ENCODE measurements at regions not wholly inside any gene's neighbourhood (a gene's known extent, or its start where the extent isn't known, plus 50 kb on each side); places are given as distances from the start of the nearest gene placed in this dataset.

DNA sequence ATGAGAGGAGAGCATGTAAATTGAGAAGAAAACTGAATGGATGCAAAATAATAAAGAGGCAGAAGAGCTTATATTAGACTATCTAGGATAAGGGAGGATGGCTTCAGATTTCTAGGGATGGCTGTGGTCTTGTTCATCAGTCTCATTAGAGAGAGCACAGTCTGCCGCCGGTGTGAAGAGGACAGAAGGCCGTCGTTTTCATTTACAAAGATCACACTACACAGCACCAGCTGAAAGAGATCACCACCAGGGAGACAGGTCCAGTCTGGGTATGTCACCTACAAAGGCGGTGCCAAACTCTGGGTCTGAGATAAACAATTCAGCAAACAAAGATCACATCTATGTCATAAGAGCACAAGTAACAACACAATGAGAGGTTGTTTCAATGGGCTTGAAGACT lies 1222.3 kb upstream of the SLC10A2 start:
- dilution Hi-C loops (cut with HindIII; ENCODE audit: low sequenced_read_pairs, unreplicated experiment) (no loop called here), in situ Hi-C loops (cut with MboI; ENCODE audit: low sequenced_read_pairs) (no loop called here), intact Hi-C loops (cut with micrococcal nuclease) (no loop called here)
- Histone ChIP-seq H3K4me3 (ENCODE audit: insufficient read depth, low read depth, low read length) (no peak overlapping the region), H2AK5ac (ENCODE audit: low read depth, low read length) (no peak overlapping the region), H4K8ac (ENCODE audit: low read depth in 2 of 2, low read length in 2 of 2) (no peak overlapping the region), H3K27ac (ENCODE audit: insufficient read depth, low read length) (no peak overlapping the region), H3K79me1 (ENCODE audit: low read depth in 1 of 2, low read length in 2 of 2) (no peaks in the 10 kb centered on the region), H2BK5ac (ENCODE audit: low read depth, low read length, poor library complexity, severe bottlenecking) (no peak overlapping the region), H3K4me2 (ENCODE audit: low read depth, low read length) (no peak overlapping the region), H3K36me3 (ENCODE audit: control insufficient read depth, insufficient read depth, low read length) (no peaks in the 10 kb centered on the region), H2AFZ (replicated peaks; ENCODE audit: low read length, poor library complexity) (no peak overlapping the region), H2BK15ac (ENCODE audit: low read depth, low read length) (no peak overlapping the region), H3K4ac (ENCODE audit: low read depth, low read length) (no peak overlapping the region), H4K5ac (ENCODE audit: low read depth, low read length) (no peak overlapping the region), H2BK20ac (ENCODE audit: low read depth, low read length) (no peak overlapping the region), H2BK120ac (ENCODE audit: low read depth, low read length) (no peak overlapping the region), H3K18ac (ENCODE audit: low read depth, low read length) (no peak overlapping the region), H2AK9ac (replicated peaks; ENCODE audit: low read depth, low read length, poor library complexity) (no peak overlapping the region), H4K91ac (ENCODE audit: insufficient read depth, low read depth, low read length) (no peak overlapping the region), H3K9ac (ENCODE audit: low read depth, low read length) (no peak overlapping the region), H3K9me3 (ENCODE audit: control insufficient read depth, insufficient read depth, low read length) (no peaks in the 10 kb centered on the region), H3K27me3 (ENCODE audit: control insufficient read depth, insufficient read depth, low read length) (no peaks in the 10 kb centered on the region), H3K9me1 (ENCODE audit: insufficient read depth, low read length) (no peaks in the 10 kb centered on the region), H3K23ac (ENCODE audit: low read depth, low read length) (no peak overlapping the region), H4K20me1 (ENCODE audit: insufficient read depth, low read length) (no peaks in the 10 kb centered on the region), H3K56ac (ENCODE audit: extremely low read depth, insufficient read depth, low read length) (no peak overlapping the region), H3K4me1 (ENCODE audit: control insufficient read depth, insufficient read depth, low read length) (no peaks in the 10 kb centered on the region), H3K14ac (replicated peaks; ENCODE audit: low read depth, low read length) (no peak overlapping the region)
- no peak for ATAC-seq (ENCODE audit: low read depth)
- ChIA-PET POLR2A (ENCODE audit: unreplicated experiment) (no interaction called here), CTCF (no interaction called here)
- no peak for DNase-seq
- TF ChIP-seq, protein P1, sequence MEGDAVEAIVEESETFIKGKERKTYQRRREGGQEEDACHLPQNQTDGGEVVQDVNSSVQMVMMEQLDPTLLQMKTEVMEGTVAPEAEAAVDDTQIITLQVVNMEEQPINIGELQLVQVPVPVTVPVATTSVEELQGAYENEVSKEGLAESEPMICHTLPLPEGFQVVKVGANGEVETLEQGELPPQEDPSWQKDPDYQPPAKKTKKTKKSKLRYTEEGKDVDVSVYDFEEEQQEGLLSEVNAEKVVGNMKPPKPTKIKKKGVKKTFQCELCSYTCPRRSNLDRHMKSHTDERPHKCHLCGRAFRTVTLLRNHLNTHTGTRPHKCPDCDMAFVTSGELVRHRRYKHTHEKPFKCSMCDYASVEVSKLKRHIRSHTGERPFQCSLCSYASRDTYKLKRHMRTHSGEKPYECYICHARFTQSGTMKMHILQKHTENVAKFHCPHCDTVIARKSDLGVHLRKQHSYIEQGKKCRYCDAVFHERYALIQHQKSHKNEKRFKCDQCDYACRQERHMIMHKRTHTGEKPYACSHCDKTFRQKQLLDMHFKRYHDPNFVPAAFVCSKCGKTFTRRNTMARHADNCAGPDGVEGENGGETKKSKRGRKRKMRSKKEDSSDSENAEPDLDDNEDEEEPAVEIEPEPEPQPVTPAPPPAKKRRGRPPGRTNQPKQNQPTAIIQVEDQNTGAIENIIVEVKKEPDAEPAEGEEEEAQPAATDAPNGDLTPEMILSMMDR (conservative IDR thresholded peaks at IDR 0.05; ENCODE audit: low read depth, low read length): no peak
- TF ChIP-seq CEBPB (IDR thresholded peaks at IDR 0.05; ENCODE audit: low read depth, low read length): no peak
- no peak for TF ChIP-seq RCOR1 (IDR thresholded peaks at IDR 0.05; ENCODE audit: insufficient replicate concordance, low read length)
- TF ChIP-seq MAZ (IDR thresholded peaks at IDR 0.05; ENCODE audit: borderline replicate concordance, low read depth, low read length): no peak
- no peak for TF ChIP-seq FOS (IDR thresholded peaks at IDR 0.05; ENCODE audit: low read depth, low read length)
- TF ChIP-seq MAFK (IDR thresholded peaks at IDR 0.05; ENCODE audit: low read depth, low read length): no peak
- no peak for TF ChIP-seq MXI1 (IDR thresholded peaks at IDR 0.05; ENCODE audit: borderline replicate concordance, low read depth, low read length)
- no peak for TF ChIP-seq BHLHE40 (IDR thresholded peaks at IDR 0.05; ENCODE audit: low read depth, low read length)
- TF ChIP-seq NFE2L2 (IDR thresholded peaks at IDR 0.05; ENCODE audit: low read depth, low read length): no peak
- no CpG with 5 or more reads among the region's 5 CpGs for WGBS, 2 experiments (ENCODE audit: extremely low coverage in 2 of 2, insufficient read length in 1 of 2)
- no TSS peak for BruUV-seq (replicated peaks)

All from IMR-90 (cell line).